HG03432 (cell line): ENCODE measurements at regions not wholly inside any gene's neighbourhood (a gene's known extent, or its start where the extent isn't known, plus 50 kb on each side); places are given as distances from the start of the nearest gene placed in this dataset.

Source experiments
- ATAC-seq: cut with Tn5 transposase; IDR thresholded peaks from one replicate; pipeline ENCODE4 v1.9.1; 2021; ENCODE audit warnings: mild to moderate bottlenecking, moderate library complexity; ENCODE audit not compliant: unreplicated experiment

- no peak for ATAC-seq
Observed at GRCh38 chr10:83955406-83955805, 183.9 kb upstream of the GHITM start.

- no peak for ATAC-seq
Observed at GRCh38 chr10:83957168-83957947, 182.0 kb upstream of the GHITM start.

- no peak for ATAC-seq
Observed at GRCh38 chr10:83959328-83959727, 180.0 kb upstream of the GHITM start.

- no peak for ATAC-seq
Observed at GRCh38 chr10:83960125-83960524, 179.2 kb upstream of the GHITM start.

GRCh38 chr10:83961620-83962019 lies 177.7 kb upstream of the GHITM start:
- ATAC-seq: no peak

GRCh38 chr10:83963446-83963845 lies 175.9 kb upstream of the GHITM start:
- ATAC-seq: no peak

GRCh38 chr10:83965473-83965872 lies 173.8 kb upstream of the GHITM start:
- ATAC-seq: no peak

GRCh38 chr10:83968052-83968451 lies 171.3 kb upstream of the GHITM start:
- no peak for ATAC-seq

- ATAC-seq: no peak
Observed at GRCh38 chr10:83978681-83979383, 160.5 kb upstream of the GHITM start.

- no peak for ATAC-seq
Observed at GRCh38 chr10:83982812-83983211, 156.5 kb upstream of the GHITM start.

GRCh38 chr10:83983578-83984255 lies 155.6 kb upstream of the GHITM start:
- ATAC-seq: no peak

- ATAC-seq: no peak
Observed at GRCh38 chr10:83984256-83984640, 155.1 kb upstream of the GHITM start.

- ATAC-seq: no peak
Observed at GRCh38 chr10:83986800-83987199, 152.5 kb upstream of the GHITM start.

GRCh38 chr10:83987216-83987615 lies 152.1 kb upstream of the GHITM start:
- no peak for ATAC-seq

- no peak for ATAC-seq
Observed at GRCh38 chr10:83988435-83988834, 150.9 kb upstream of the GHITM start.

- ATAC-seq: peak; percentile 95
Observed at GRCh38 chr10:83990126-83990525, 149.2 kb upstream of the GHITM start.

- peak; percentile 46 for ATAC-seq
Observed at GRCh38 chr10:83991986-83992753, 147.1 kb upstream of the GHITM start.

GRCh38 chr10:83994325-83994724 lies 145.0 kb upstream of the GHITM start:
- ATAC-seq: no peak

- no peak for ATAC-seq
Observed at GRCh38 chr10:83995738-83996331, 143.5 kb upstream of the GHITM start.

- no peak for ATAC-seq
Observed at GRCh38 chr10:84004221-84004620, 135.1 kb upstream of the GHITM start.

- ATAC-seq: no peak
Observed at GRCh38 chr10:84005403-84005802, 133.9 kb upstream of the GHITM start.
